ENCODE measurements at regions not wholly inside any gene's neighbourhood (a gene's known extent, or its start where the extent isn't known, plus 50 kb on each side); places are given as distances from the start of the nearest gene placed in this dataset.

DNA sequence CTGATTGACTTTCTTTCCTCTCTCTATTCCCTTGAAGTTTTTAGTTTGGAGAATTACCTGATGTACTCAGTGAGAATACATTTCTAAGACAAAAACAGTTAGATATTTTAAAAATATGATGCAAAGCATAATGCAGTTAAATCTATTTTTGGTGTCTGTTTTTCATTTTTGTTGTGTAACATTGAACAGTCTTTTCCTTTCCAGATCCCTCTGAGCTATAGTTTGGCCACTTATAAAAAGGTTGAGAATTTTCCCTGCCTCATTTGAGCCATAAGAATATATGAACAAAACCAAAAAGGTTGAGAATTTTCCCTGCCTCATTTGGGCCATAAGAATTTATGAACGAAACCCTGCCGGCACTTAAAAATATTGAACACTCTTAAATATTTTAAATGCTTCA, 57.0 kb upstream of the IPO5 start:
- no TSS peak for BruUV-seq (replicated peaks)
- no peak for TF ChIP-seq SIN3A (IDR thresholded peaks at IDR 0.05; ENCODE audit: borderline replicate concordance, insufficient read depth, low read depth, low read length)
- TF ChIP-seq TCF7L2 (IDR thresholded peaks at IDR 0.05; ENCODE audit: low read depth, low read length) = no peak
- TF ChIP-seq POLR2AphosphoS5 (IDR thresholded peaks at IDR 0.05; ENCODE audit: low read depth, low read length) = no peak
- TF ChIP-seq, protein P1, sequence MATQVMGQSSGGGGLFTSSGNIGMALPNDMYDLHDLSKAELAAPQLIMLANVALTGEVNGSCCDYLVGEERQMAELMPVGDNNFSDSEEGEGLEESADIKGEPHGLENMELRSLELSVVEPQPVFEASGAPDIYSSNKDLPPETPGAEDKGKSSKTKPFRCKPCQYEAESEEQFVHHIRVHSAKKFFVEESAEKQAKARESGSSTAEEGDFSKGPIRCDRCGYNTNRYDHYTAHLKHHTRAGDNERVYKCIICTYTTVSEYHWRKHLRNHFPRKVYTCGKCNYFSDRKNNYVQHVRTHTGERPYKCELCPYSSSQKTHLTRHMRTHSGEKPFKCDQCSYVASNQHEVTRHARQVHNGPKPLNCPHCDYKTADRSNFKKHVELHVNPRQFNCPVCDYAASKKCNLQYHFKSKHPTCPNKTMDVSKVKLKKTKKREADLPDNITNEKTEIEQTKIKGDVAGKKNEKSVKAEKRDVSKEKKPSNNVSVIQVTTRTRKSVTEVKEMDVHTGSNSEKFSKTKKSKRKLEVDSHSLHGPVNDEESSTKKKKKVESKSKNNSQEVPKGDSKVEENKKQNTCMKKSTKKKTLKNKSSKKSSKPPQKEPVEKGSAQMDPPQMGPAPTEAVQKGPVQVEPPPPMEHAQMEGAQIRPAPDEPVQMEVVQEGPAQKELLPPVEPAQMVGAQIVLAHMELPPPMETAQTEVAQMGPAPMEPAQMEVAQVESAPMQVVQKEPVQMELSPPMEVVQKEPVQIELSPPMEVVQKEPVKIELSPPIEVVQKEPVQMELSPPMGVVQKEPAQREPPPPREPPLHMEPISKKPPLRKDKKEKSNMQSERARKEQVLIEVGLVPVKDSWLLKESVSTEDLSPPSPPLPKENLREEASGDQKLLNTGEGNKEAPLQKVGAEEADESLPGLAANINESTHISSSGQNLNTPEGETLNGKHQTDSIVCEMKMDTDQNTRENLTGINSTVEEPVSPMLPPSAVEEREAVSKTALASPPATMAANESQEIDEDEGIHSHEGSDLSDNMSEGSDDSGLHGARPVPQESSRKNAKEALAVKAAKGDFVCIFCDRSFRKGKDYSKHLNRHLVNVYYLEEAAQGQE (IDR thresholded peaks at IDR 0.05; ENCODE audit: insufficient read depth in 1 of 2, low read depth in 2 of 2, low read length in 1 of 2) = no peak
- TF ChIP-seq, protein P2, sequence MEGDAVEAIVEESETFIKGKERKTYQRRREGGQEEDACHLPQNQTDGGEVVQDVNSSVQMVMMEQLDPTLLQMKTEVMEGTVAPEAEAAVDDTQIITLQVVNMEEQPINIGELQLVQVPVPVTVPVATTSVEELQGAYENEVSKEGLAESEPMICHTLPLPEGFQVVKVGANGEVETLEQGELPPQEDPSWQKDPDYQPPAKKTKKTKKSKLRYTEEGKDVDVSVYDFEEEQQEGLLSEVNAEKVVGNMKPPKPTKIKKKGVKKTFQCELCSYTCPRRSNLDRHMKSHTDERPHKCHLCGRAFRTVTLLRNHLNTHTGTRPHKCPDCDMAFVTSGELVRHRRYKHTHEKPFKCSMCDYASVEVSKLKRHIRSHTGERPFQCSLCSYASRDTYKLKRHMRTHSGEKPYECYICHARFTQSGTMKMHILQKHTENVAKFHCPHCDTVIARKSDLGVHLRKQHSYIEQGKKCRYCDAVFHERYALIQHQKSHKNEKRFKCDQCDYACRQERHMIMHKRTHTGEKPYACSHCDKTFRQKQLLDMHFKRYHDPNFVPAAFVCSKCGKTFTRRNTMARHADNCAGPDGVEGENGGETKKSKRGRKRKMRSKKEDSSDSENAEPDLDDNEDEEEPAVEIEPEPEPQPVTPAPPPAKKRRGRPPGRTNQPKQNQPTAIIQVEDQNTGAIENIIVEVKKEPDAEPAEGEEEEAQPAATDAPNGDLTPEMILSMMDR (IDR thresholded peaks at IDR 0.05) = no peak
- H3K4me1 ChIP-seq (ENCODE audit: control insufficient read depth, insufficient read depth, low read length) = no peaks in the 10 kb centered on the region
- in situ Hi-C loops (cut with HindIII; ENCODE audit: low pct_unique_long_range_greater_than_20kb, low sequenced_read_pairs) = no loop called here
- intact Hi-C loops (cut with micrococcal nuclease; ENCODE audit: unreplicated experiment) = no loop called here
- H3K9me3 ChIP-seq (ENCODE audit: control insufficient read depth, insufficient read depth, low read depth, low read length) = no peaks in the 10 kb centered on the region
- DNase-seq (ENCODE audit: low read depth, low spot score) (no peak), ATAC-seq (no peak)
- H3K27ac ChIP-seq (ENCODE audit: low read length) = no peak overlapping the region
- H3K4me3 ChIP-seq (ENCODE audit: low read depth in 2 of 2, low read length in 2 of 2) = no peak overlapping the region
- POLR2A ChIA-PET = no interaction called here
- no peaks in the 10 kb centered on the region for H3K27me3 ChIP-seq (ENCODE audit: control insufficient read depth, insufficient read depth, low read length)
- CTCF ChIA-PET = no interaction called here
- H3K36me3 ChIP-seq (ENCODE audit: control insufficient read depth, insufficient read depth, low read length) = no peaks in the 10 kb centered on the region

GRCh38 chr13:97901716-97902115, 51.8 kb upstream of the IPO5 start:
- TF ChIP-seq, protein P2 (IDR thresholded peaks at IDR 0.05) = no peak
- TF ChIP-seq, protein P1 (IDR thresholded peaks at IDR 0.05; ENCODE audit: insufficient read depth in 1 of 2, low read depth in 2 of 2, low read length in 1 of 2) = no peak
- ATAC-seq (no peak), DNase-seq (ENCODE audit: low read depth, low spot score) (no peak)
- BruUV-seq (replicated peaks) = no TSS peak
- H3K36me3 ChIP-seq (ENCODE audit: control insufficient read depth, insufficient read depth, low read length) = no peaks in the 10 kb centered on the region
- no peaks in the 10 kb centered on the region for H3K4me1 ChIP-seq (ENCODE audit: control insufficient read depth, insufficient read depth, low read length)
- POLR2A ChIA-PET = no interaction called here
- intact Hi-C loops (cut with micrococcal nuclease; ENCODE audit: unreplicated experiment) (no loop called here), in situ Hi-C loops (cut with HindIII; ENCODE audit: low pct_unique_long_range_greater_than_20kb, low sequenced_read_pairs) (no loop called here)
- no peak overlapping the region for H3K4me3 ChIP-seq (ENCODE audit: low read depth in 2 of 2, low read length in 2 of 2)
- no peak overlapping the region for H3K27ac ChIP-seq (ENCODE audit: low read length)
- CTCF ChIA-PET = no interaction called here
- no peaks in the 10 kb centered on the region for H3K9me3 ChIP-seq (ENCODE audit: control insufficient read depth, insufficient read depth, low read depth, low read length)
- H3K27me3 ChIP-seq (ENCODE audit: control insufficient read depth, insufficient read depth, low read length) = no peaks in the 10 kb centered on the region
